NT2/D1 (cell line): ENCODE measurements at regions not wholly inside any gene's neighbourhood (a gene's known extent, or its start where the extent isn't known, plus 50 kb on each side); places are given as distances from the start of the nearest gene placed in this dataset.

Experiments
- SUZ12 ChIP-seq: IDR thresholded peaks from 2 replicates; pipeline ENCODE4 v1.6.1; 2011; ENCODE audit not compliant: insufficient read length, insufficient read depth; ENCODE audit errors: extremely low read depth
- YY1 ChIP-seq: IDR thresholded peaks from 2 replicates; pipeline ENCODE4 v1.6.1; 2011; ENCODE audit not compliant: insufficient read length, insufficient read depth
- ZNF274 ChIP-seq: IDR thresholded peaks from 2 replicates; pipeline ENCODE4 v1.6.1; 2011; ENCODE audit warnings: mild to moderate bottlenecking, low read depth, low read length

- TF ChIP-seq SUZ12: no peak
- TF ChIP-seq ZNF274: no peak
- no peak for TF ChIP-seq YY1
Measured at GRCh38 chr15:25173241-25174028, 218.6 kb downstream of the SNRPN start.
